ENCODE measurements at regions not wholly inside any gene's neighbourhood (a gene's known extent, or its start where the extent isn't known, plus 50 kb on each side); places are given as distances from the start of the nearest gene placed in this dataset.

GRCh38 chr13:59229861-59230260 is 933.9 kb downstream of the DIAPH3 start:
- no peak for DNase-seq

GRCh38 chr13:59230484-59231264 is 933.1 kb downstream of the DIAPH3 start:
- ChIA-PET CTCF (no interaction called here), POLR2A (no interaction called here)
- no peak for ATAC-seq (ENCODE audit: poor library complexity)

More at GRCh38 chr13:59229861-59230260, 933.9 kb downstream of the DIAPH3 start:
- Mint-ChIP-seq H3K4me1 (ENCODE audit: low read depth) (no peaks in the 10 kb centered on the region), H3K36me3 (ENCODE audit: low read depth) (no peaks in the 10 kb centered on the region), H3K27ac (no peak overlapping the region), H3K27me3 (peaks cover 9% of the 10 kb centered on the region), H3K9me3 (no peaks in the 10 kb centered on the region), H3K4me3 (no peak overlapping the region)
- no peak for TF ChIP-seq CTCF (IDR thresholded peaks at IDR 0.05)
- CTCF ChIA-PET: no interaction called here
- no peaks in the 10 kb centered on the region for H3K4me1 ChIP-seq (ENCODE audit: insufficient read depth, low read length)
- no peak overlapping the region for H3K27ac ChIP-seq (ENCODE audit: low read depth in 1 of 2, low read length in 2 of 2)
- H3K27me3 ChIP-seq (ENCODE audit: control insufficient read depth in 1 of 2, insufficient read depth in 2 of 2, low read length in 2 of 2): no peaks in the 10 kb centered on the region
- H3K4me3 ChIP-seq (ENCODE audit: low read length): no peak overlapping the region
- ATAC-seq (ENCODE audit: poor library complexity): no peak
- peaks cover 0 to 3% of the 10 kb centered on the region in 2 experiments for H3K9me3 ChIP-seq (ENCODE audit: control insufficient read depth in 1 of 2, insufficient read depth in 1 of 2, low read length in 2 of 2)
- no peaks in the 10 kb centered on the region for H3K36me3 ChIP-seq (ENCODE audit: insufficient read depth, low read length)
- intact Hi-C loops (cut with DNase I, micrococcal nuclease): no loop called here
- POLR2A ChIA-PET: no interaction called here

DNA sequence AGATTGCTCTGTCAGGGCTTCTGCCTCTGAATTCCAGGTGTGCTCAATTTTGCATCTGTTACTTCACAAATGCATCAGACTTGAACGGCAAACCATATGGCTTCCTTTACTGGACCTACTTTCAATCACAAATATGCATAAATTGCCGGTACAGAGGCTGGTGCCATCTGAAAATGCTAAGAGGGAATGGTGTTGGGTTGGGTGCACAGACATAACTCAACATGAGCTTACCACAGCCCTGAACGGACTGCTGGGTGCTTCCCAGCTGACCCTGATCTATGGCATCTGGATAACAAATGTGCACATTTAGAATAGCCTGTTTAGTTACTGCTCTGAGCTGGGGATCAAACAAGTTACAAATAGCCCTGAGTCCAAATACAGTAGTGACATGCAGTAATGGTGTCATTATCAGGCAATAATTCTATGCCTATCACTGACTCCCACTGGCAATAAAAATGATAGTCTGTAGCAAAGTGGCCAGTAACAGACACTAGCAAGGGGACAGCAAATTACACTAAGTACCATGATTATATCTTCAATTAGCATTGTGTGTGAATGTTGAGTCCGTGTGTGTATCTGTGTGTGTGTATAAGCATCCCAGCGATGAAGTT is 927.3 kb downstream of the DIAPH3 start:
- no peak overlapping the region for H3K4me3 Mint-ChIP-seq
- ChIA-PET POLR2A (no interaction called here), CTCF (no interaction called here)
- ATAC-seq (ENCODE audit: poor library complexity) (no peak), DNase-seq (no peak)
- H3K27me3 ChIP-seq (ENCODE audit: control insufficient read depth in 1 of 2, insufficient read depth in 2 of 2, low read length in 2 of 2): no peaks in the 10 kb centered on the region
- no peaks in the 10 kb centered on the region for H3K36me3 Mint-ChIP-seq (ENCODE audit: low read depth)
- no peak overlapping the region for H3K27ac ChIP-seq (ENCODE audit: low read depth in 1 of 2, low read length in 2 of 2)
- intact Hi-C loops (cut with DNase I, micrococcal nuclease): no loop called here
- no peak overlapping the region for H3K27ac Mint-ChIP-seq
- no peaks in the 10 kb centered on the region for H3K36me3 ChIP-seq (ENCODE audit: insufficient read depth, low read length)
- H3K9me3 ChIP-seq (ENCODE audit: control insufficient read depth in 1 of 2, insufficient read depth in 1 of 2, low read length in 2 of 2): peaks cover 0 to 3% of the 10 kb centered on the region in 2 experiments
- no peaks in the 10 kb centered on the region for H3K4me1 Mint-ChIP-seq (ENCODE audit: low read depth)
- H3K27me3 Mint-ChIP-seq: peaks cover 10% of the 10 kb centered on the region
- H3K4me1 ChIP-seq (ENCODE audit: insufficient read depth, low read length): no peaks in the 10 kb centered on the region
- TF ChIP-seq CTCF (IDR thresholded peaks at IDR 0.05): no peak
- H3K9me3 Mint-ChIP-seq: no peaks in the 10 kb centered on the region
- H3K4me3 ChIP-seq (ENCODE audit: low read length): no peak overlapping the region

More at GRCh38 chr13:59230484-59231264, 933.1 kb downstream of the DIAPH3 start:
- no peak for TF ChIP-seq CTCF (IDR thresholded peaks at IDR 0.05)
- intact Hi-C loops (cut with DNase I, micrococcal nuclease): no loop called here
- Mint-ChIP-seq H3K4me1 (ENCODE audit: low read depth) (no peaks in the 10 kb centered on the region), H3K27me3 (peaks cover 13% of the 10 kb centered on the region), H3K36me3 (ENCODE audit: low read depth) (no peaks in the 10 kb centered on the region), H3K9me3 (no peaks in the 10 kb centered on the region), H3K4me3 (no peak overlapping the region), H3K27ac (no peak overlapping the region)
- H3K4me3 ChIP-seq (ENCODE audit: low read length): no peak overlapping the region
- no peak for DNase-seq
- no peaks in the 10 kb centered on the region for H3K27me3 ChIP-seq (ENCODE audit: control insufficient read depth in 1 of 2, insufficient read depth in 2 of 2, low read length in 2 of 2)
- no peak overlapping the region for H3K27ac ChIP-seq (ENCODE audit: low read depth in 1 of 2, low read length in 2 of 2)
- H3K9me3 ChIP-seq (ENCODE audit: control insufficient read depth in 1 of 2, insufficient read depth in 1 of 2, low read length in 2 of 2): peaks cover 0 to 3% of the 10 kb centered on the region in 2 experiments
- no peaks in the 10 kb centered on the region for H3K36me3 ChIP-seq (ENCODE audit: insufficient read depth, low read length)
- H3K4me1 ChIP-seq (ENCODE audit: insufficient read depth, low read length): no peaks in the 10 kb centered on the region

Measured in CD4-positive, alpha-beta T cell (primary cell).